ENCODE measurements at regions not wholly inside any gene's neighbourhood (a gene's known extent, or its start where the extent isn't known, plus 50 kb on each side); places are given as distances from the start of the nearest gene placed in this dataset.

DNA sequence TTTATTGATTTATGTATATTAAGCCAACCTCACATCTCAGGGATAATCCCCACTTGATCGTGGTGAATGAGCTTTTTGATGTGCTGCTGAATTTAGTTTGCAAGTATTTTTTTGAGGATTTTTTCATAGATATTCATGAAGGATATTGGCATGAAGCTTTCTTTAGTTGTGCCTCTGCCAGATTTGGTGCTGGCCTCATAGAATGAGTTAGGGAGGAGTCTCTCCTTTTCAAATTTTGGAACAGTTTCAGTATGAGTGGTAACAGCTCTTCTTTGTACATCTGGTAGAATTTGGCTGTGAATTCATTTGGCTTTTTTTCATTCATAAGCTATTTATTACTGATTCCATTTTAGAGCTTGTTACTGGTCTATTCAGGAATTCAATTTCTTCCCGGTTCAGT is 197.2 kb upstream of the NDST4 start:
- Histone ChIP-seq H3K9me3 (ENCODE audit: low read depth) (no peaks in the 10 kb centered on the region), H3K27me3 (no peaks in the 10 kb centered on the region), H3K4me1 (ENCODE audit: low read depth) (no peaks in the 10 kb centered on the region), H3K36me3 (no peaks in the 10 kb centered on the region), H3K4me3 (no peak overlapping the region), H3K27ac (no peak overlapping the region)
- DNase-seq (ENCODE audit: low read depth in 1 of 2, low spot score in 1 of 2) = no peak
- TF ChIP-seq, protein P1, sequence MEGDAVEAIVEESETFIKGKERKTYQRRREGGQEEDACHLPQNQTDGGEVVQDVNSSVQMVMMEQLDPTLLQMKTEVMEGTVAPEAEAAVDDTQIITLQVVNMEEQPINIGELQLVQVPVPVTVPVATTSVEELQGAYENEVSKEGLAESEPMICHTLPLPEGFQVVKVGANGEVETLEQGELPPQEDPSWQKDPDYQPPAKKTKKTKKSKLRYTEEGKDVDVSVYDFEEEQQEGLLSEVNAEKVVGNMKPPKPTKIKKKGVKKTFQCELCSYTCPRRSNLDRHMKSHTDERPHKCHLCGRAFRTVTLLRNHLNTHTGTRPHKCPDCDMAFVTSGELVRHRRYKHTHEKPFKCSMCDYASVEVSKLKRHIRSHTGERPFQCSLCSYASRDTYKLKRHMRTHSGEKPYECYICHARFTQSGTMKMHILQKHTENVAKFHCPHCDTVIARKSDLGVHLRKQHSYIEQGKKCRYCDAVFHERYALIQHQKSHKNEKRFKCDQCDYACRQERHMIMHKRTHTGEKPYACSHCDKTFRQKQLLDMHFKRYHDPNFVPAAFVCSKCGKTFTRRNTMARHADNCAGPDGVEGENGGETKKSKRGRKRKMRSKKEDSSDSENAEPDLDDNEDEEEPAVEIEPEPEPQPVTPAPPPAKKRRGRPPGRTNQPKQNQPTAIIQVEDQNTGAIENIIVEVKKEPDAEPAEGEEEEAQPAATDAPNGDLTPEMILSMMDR (IDR thresholded peaks at IDR 0.05; ENCODE audit: low read depth, low read length) = no peak

DNA sequence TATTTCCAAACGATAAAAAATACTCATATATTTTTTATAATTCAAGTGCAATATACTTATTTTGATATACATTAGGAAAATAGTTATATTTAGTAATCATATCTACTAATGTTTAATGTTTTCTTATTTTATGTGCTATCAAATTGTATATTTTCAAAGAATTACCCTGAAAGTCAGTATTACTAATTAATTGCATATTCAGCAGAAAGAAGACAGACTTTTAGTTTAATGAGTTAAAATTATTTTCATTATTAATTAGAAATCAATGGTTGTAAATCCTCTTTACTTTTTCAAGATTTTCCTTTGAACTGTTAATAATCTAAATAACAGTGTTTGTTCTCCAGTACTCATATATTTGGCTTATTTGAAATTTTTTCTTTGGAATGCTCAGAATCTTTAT is 181.3 kb upstream of the NDST4 start:
- H3K27me3 ChIP-seq = no peaks in the 10 kb centered on the region
- no peak overlapping the region for H3K27ac ChIP-seq
- TF ChIP-seq, protein P1 (IDR thresholded peaks at IDR 0.05; ENCODE audit: low read depth, low read length) = no peak
- no peaks in the 10 kb centered on the region for H3K9me3 ChIP-seq (ENCODE audit: low read depth)
- no peak overlapping the region for H3K4me3 ChIP-seq
- H3K4me1 ChIP-seq (ENCODE audit: low read depth) = no peaks in the 10 kb centered on the region
- no peak for DNase-seq (ENCODE audit: low read depth in 1 of 2, low spot score in 1 of 2)
- H3K36me3 ChIP-seq = no peaks in the 10 kb centered on the region

DNA sequence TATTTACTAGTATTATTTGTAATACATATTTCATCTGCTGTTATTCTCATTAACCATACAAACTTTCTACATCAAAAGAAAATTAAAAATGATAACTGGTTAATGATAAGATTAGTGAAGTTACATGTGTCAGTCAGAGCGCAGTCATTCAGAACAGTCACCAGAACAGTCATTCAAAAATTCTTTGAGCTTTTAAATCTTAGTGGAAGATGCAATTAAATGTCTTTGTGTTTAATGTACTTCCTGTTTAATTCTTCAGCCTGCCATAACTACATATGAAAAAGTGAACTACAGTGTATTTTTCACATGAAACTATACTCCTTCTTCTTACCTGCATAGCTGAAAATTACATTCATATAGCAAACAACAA is 179.7 kb upstream of the NDST4 start:
- no peaks in the 10 kb centered on the region for H3K27me3 ChIP-seq

DNA sequence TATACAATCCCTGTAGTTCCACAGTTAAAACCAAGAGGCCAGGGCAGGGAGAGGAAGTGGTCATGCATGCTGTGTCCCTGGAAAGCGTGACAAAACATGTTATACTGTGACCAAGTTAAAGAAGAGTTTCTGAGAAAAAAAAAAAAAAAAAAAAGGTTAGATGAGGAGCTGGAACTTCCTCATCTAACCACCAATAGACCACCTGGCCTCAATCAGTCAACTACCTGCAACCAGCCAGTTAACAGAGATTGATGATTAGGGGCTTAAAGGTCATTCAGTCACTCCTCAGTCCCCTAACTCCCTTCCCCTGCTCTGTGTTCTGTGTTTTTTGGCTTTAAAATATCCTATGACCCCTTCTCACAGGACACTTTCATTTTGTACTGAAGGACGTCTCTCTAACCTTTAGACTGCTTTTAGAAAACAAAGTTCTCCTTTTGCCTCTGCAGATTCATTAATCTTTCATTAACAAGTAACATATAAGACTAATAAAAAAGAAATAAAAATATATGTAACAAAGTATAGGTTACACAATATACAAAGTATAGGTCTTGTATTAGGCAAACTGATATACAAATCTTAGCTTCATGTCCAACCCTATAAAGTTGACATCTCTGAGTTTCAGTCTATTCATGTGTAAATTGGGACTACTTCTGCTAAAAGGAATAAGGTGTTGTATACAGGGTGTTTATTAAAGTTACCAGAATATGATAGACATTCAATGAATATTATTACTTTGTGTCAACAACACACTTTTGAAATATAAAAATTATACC is 179.1 kb upstream of the NDST4 start:
- no peaks in the 10 kb centered on the region for H3K27me3 ChIP-seq
- TF ChIP-seq, protein P1 (IDR thresholded peaks at IDR 0.05; ENCODE audit: low read depth, low read length) = no peak
- DNase-seq (ENCODE audit: low read depth in 1 of 2, low spot score in 1 of 2) = no peak
- no peaks in the 10 kb centered on the region for H3K4me1 ChIP-seq (ENCODE audit: low read depth)
- H3K36me3 ChIP-seq = no peaks in the 10 kb centered on the region
- no peaks in the 10 kb centered on the region for H3K9me3 ChIP-seq (ENCODE audit: low read depth)
- no peak overlapping the region for H3K4me3 ChIP-seq
- no peak overlapping the region for H3K27ac ChIP-seq

More for the DNA sequence above, 179.7 kb upstream of the NDST4 start:
- Histone ChIP-seq H3K4me3 (no peak overlapping the region), H3K36me3 (no peaks in the 10 kb centered on the region), H3K4me1 (ENCODE audit: low read depth) (no peaks in the 10 kb centered on the region), H3K27ac (no peak overlapping the region), H3K9me3 (ENCODE audit: low read depth) (no peaks in the 10 kb centered on the region)
- TF ChIP-seq, protein P1 (IDR thresholded peaks at IDR 0.05; ENCODE audit: low read depth, low read length) = no peak
- DNase-seq (ENCODE audit: low read depth in 1 of 2, low spot score in 1 of 2) = no peak

DNA sequence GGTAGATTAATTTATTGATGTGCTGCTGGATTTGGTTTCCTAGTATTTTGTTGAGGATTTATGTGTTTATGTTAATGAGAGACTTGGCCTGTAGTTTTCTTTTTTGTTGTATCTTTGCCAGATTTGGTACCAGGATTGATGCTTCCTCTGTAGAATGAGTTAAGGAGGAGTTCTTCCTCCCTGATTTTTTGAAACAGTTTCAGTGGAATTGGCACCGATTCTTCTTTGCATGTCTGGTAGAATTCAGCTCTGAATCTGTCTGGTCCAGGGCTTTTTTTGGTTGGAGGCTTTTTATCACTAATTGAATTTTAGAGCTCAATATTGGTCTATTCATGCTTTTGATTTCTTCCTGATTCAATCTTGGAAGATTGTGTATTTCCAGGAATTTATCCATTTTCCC is 174.0 kb upstream of the NDST4 start:
- no peaks in the 10 kb centered on the region for H3K36me3 ChIP-seq
- no peak for DNase-seq (ENCODE audit: low read depth in 1 of 2, low spot score in 1 of 2)
- no peaks in the 10 kb centered on the region for H3K4me1 ChIP-seq (ENCODE audit: low read depth)
- no peak overlapping the region for H3K27ac ChIP-seq
- TF ChIP-seq, protein P1 (IDR thresholded peaks at IDR 0.05; ENCODE audit: low read depth, low read length) = no peak
- no peaks in the 10 kb centered on the region for H3K9me3 ChIP-seq (ENCODE audit: low read depth)
- H3K27me3 ChIP-seq = no peaks in the 10 kb centered on the region
- no peak overlapping the region for H3K4me3 ChIP-seq
